DMS53 treated with DMSO at 0.1 percent for 48 hours (cell line): ENCODE measurements at regions not wholly inside any gene's neighbourhood (a gene's known extent, or its start where the extent isn't known, plus 50 kb on each side); places are given as distances from the start of the nearest gene placed in this dataset.
"Not testable (repeated sequence)": the region's sequence is repeated elsewhere in the genome, so short reads cannot be mapped to it uniquely, and the experiment has no call there.

Experiments used
- DNase-seq: peaks from one replicate; lab custom pipeline; 2025; ENCODE audit not compliant: unreplicated experiment; lab: John Stamatoyannopoulos, UW

GRCh38 chr9:85089188-85089969 is 419.9 kb downstream of the NTRK2 start:
- no peak for DNase-seq

GRCh38 chr9:85081963-85082362 is 412.4 kb downstream of the NTRK2 start:
- no peak for DNase-seq

- DNase-seq: no peak
Measured at GRCh38 chr9:85079349-85079748, 409.8 kb downstream of the NTRK2 start.

GRCh38 chr9:85077944-85078343 is 408.4 kb downstream of the NTRK2 start:
- no peak for DNase-seq

GRCh38 chr9:85077146-85077545 is 407.6 kb downstream of the NTRK2 start:
- not testable (repeated sequence) for DNase-seq
